PC-9 (cell line): ENCODE measurements at regions not wholly inside any gene's neighbourhood (a gene's known extent, or its start where the extent isn't known, plus 50 kb on each side); places are given as distances from the start of the nearest gene placed in this dataset.

Experiments
- BruUV-seq: library from RNA; stranded (reverse); fragments of 400-500 nt; replicated peaks from 2 replicates; lab custom pipeline; 2021; lab: Mats Ljungman, UMichigan
- CTCF ChIA-PET: fragments of 300-600 bp; sonication (Branson Sonifier 250); formaldehyde crosslinking; loops from one replicate; lab custom pipeline; 2022; ENCODE audit warnings: antibody characterized with exemption; lab: Charles Lee
- POLR2A ChIA-PET: fragments of 300-600 bp; sonication (Branson Sonifier 250); formaldehyde crosslinking; loops from one replicate; lab custom pipeline; 2022; ENCODE audit warnings: antibody characterized with exemption; ENCODE audit not compliant: unreplicated experiment; lab: Charles Lee
- DNase-seq, 2 experiments: peaks; one replicate each; pipeline versions ENCODE4 v3.0.0 to v3.0.0-alpha.2; 2015 to 2022; ENCODE audit warnings: mixed read lengths in 1 of 2
- H2AFZ ChIP-seq: fragments of 200-600 bp; sonication (generic); 2 replicates; pipeline ENCODE4 v1.8.1; 2017; ENCODE audit warnings: antibody characterized with exemption
- H3F3A ChIP-seq: fragments of 200-600 bp; sonication (generic); 2 replicates; pipeline ENCODE4 v1.8.1; 2017; ENCODE audit warnings: antibody characterized with exemption, mild to moderate bottlenecking, low read depth; ENCODE audit not compliant: insufficient read depth
- H3K27ac ChIP-seq: fragments of 200-600 bp; sonication (generic); 2 replicates; pipeline ENCODE4 v1.6.1; 2016; ENCODE audit warnings: mixed run types
- H3K27me3 ChIP-seq: fragments of 200-600 bp; sonication (generic); 2 replicates; pipeline ENCODE4 v1.6.1; 2016; ENCODE audit warnings: low read depth, mixed run types; ENCODE audit not compliant: insufficient read depth
- H3K36me3 ChIP-seq: fragments of 200-600 bp; sonication (generic); 2 replicates; pipeline ENCODE4 v1.6.1; 2016; ENCODE audit warnings: low read depth, mixed run types
- H3K4me1 ChIP-seq: fragments of 200-600 bp; sonication (generic); replicated peaks from 2 replicates; pipeline ENCODE4 v1.6.1; 2016; ENCODE audit warnings: mixed run types; ENCODE audit not compliant: insufficient read depth
- H3K4me2 ChIP-seq: fragments of 200-600 bp; sonication (generic); 2 replicates; pipeline ENCODE4 v1.6.1; 2017; ENCODE audit warnings: mixed run types
- H3K4me3 ChIP-seq: fragments of 200-600 bp; sonication (generic); 2 replicates; pipeline ENCODE4 v1.6.1; 2016; ENCODE audit warnings: mixed run types
- H3K79me2 ChIP-seq: fragments of 200-600 bp; sonication (generic); 2 replicates; pipeline ENCODE4 v1.6.1; 2017; ENCODE audit warnings: low read depth, mixed run types
- H3K9me2 ChIP-seq: fragments of 200-600 bp; sonication (generic); 2 replicates; pipeline ENCODE4 v1.8.1; 2017; ENCODE audit warnings: mild to moderate bottlenecking; ENCODE audit not compliant: insufficient read depth
- H3K9me3 ChIP-seq: fragments of 200-600 bp; sonication (generic); 2 replicates; pipeline ENCODE4 v1.8.1; 2016; ENCODE audit warnings: low read depth; ENCODE audit not compliant: insufficient read depth
- H4K20me1 ChIP-seq: fragments of 200-600 bp; sonication (generic); 2 replicates; pipeline ENCODE4 v1.8.1; 2017; ENCODE audit not compliant: insufficient read depth
- EZH2 ChIP-seq: fragments of 200-600 bp; sonication (generic); IDR thresholded peaks from 2 replicates; pipeline ENCODE4 v1.8.0; 2017; ENCODE audit warnings: antibody characterized with exemption, low read depth
- intact Hi-C: fragments of 100-400 bp; cut with micrococcal nuclease; formaldehyde crosslinking; loops from one replicate; pipeline ENCODE4 v1.10.0; 2022; ENCODE audit not compliant: unreplicated experiment
- TF ChIP-seq, protein P1 (sequence below): fragments of 200-600 bp; sonication (generic); conservative IDR thresholded peaks from 2 replicates; pipeline ENCODE4 v1.6.1; 2017; ENCODE audit warnings: mixed run types, antibody characterized with exemption, mild to moderate bottlenecking, moderate library complexity

DNA sequence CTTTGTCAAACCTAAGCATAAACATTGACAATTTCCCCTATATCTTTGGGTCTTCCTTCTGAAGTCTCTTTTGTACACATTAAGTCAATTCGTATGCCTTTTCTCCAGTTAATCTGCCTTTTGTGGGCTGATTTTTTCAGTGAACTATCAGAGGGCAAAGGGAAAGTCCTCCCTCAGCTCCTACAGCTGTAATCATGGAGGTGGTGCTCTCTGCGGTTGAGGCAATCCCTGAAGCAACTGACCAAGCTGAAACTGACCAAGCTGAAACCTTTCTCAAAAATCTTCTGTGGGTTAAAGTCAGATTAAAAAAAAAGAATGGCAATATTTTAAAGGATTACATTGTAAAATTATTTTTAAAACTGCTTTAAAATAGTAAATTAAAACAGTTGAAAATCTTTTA lies 105.8 kb upstream of the DNAJC10 start:
- no peak for DNase-seq
- no peaks in the 10 kb centered on the region for H3K9me2 ChIP-seq
- no peaks in the 10 kb centered on the region for H3F3A ChIP-seq
- no peak for TF ChIP-seq EZH2
- TF ChIP-seq, protein P1, sequence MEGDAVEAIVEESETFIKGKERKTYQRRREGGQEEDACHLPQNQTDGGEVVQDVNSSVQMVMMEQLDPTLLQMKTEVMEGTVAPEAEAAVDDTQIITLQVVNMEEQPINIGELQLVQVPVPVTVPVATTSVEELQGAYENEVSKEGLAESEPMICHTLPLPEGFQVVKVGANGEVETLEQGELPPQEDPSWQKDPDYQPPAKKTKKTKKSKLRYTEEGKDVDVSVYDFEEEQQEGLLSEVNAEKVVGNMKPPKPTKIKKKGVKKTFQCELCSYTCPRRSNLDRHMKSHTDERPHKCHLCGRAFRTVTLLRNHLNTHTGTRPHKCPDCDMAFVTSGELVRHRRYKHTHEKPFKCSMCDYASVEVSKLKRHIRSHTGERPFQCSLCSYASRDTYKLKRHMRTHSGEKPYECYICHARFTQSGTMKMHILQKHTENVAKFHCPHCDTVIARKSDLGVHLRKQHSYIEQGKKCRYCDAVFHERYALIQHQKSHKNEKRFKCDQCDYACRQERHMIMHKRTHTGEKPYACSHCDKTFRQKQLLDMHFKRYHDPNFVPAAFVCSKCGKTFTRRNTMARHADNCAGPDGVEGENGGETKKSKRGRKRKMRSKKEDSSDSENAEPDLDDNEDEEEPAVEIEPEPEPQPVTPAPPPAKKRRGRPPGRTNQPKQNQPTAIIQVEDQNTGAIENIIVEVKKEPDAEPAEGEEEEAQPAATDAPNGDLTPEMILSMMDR: no peak
- intact Hi-C loops: no loop called here
- no peak overlapping the region for H3K4me2 ChIP-seq
- BruUV-seq: no TSS peak
- no peak overlapping the region for H2AFZ ChIP-seq
- H4K20me1 ChIP-seq: no peaks in the 10 kb centered on the region
- H3K27ac ChIP-seq: no peak overlapping the region
- ChIA-PET POLR2A (no interaction called here), CTCF (no interaction called here)
- H3K79me2 ChIP-seq: no peaks in the 10 kb centered on the region
- no peaks in the 10 kb centered on the region for H3K27me3 ChIP-seq
- no peak overlapping the region for H3K4me3 ChIP-seq
- H3K4me1 ChIP-seq: no peaks in the 10 kb centered on the region
- H3K36me3 ChIP-seq: no peaks in the 10 kb centered on the region
- no peaks in the 10 kb centered on the region for H3K9me3 ChIP-seq

DNA sequence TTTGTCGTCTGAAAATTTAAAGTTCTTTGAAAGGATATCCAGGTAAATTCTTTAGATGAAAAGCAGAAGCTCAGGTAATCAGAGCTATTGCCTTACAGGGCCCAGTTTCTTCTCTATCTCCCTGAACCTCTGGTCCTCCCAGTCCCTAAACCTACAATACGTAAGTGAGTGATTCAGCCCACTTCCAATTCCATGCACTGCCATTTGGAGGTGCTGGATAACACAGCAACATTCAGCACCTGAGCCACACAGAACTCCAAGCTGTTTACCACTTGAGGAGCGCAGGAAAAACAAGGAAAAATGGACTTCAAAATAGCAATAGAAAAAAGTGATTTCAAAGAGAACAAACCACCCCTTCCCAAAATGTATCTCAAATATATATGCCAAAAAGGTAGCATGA lies 105.0 kb upstream of the DNAJC10 start:
- Histone ChIP-seq H3K27ac (no peak overlapping the region), H3K9me3 (no peaks in the 10 kb centered on the region), H3K36me3 (no peaks in the 10 kb centered on the region), H3K4me2 (no peak overlapping the region), H3K79me2 (no peaks in the 10 kb centered on the region), H3F3A (no peaks in the 10 kb centered on the region), H3K9me2 (no peaks in the 10 kb centered on the region), H3K4me3 (no peak overlapping the region), H4K20me1 (no peaks in the 10 kb centered on the region), H3K27me3 (no peaks in the 10 kb centered on the region), H2AFZ (no peak overlapping the region), H3K4me1 (no peaks in the 10 kb centered on the region)
- intact Hi-C loops: no loop called here
- ChIA-PET POLR2A (no interaction called here), CTCF (interaction anchor here (0.5 kb wide), 1 partner anchor 37 kb away, joined by 17 read pairs; no protein-coding TSS in a partner anchor)
- DNase-seq: no peak
- TF ChIP-seq, protein P1: no peak
- TF ChIP-seq EZH2: no peak
- BruUV-seq: no TSS peak

DNA sequence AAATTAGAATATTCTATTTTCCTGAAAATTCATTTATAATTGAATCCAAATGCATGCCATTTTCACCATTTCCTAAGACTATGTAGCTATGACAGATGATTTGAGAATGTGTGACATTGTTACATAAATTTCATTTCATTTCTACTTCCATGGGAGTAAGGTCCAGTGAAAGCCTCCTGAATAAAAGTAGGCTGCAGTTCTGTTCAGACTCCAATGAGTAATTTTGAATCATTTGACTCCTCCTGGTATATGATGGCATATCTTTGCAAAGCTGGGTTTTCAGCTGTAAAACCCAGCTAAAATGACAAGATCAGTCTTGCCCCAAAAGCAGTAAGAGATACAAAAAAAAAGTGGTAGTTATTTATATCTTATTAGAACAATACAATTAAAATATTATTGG lies 101.0 kb upstream of the DNAJC10 start:
- no peaks in the 10 kb centered on the region for H3K9me2 ChIP-seq
- TF ChIP-seq, protein P1: no peak
- TF ChIP-seq EZH2: no peak
- CTCF ChIA-PET: no interaction called here
- H3K27ac ChIP-seq: no peak overlapping the region
- no peaks in the 10 kb centered on the region for H3K36me3 ChIP-seq
- H3F3A ChIP-seq: no peaks in the 10 kb centered on the region
- no peak for DNase-seq
- H3K79me2 ChIP-seq: no peaks in the 10 kb centered on the region
- intact Hi-C loops: no loop called here
- H3K4me3 ChIP-seq: no peak overlapping the region
- H2AFZ ChIP-seq: no peak overlapping the region
- H4K20me1 ChIP-seq: no peaks in the 10 kb centered on the region
- no peak overlapping the region for H3K4me2 ChIP-seq
- H3K9me3 ChIP-seq: no peaks in the 10 kb centered on the region
- H3K4me1 ChIP-seq: no peaks in the 10 kb centered on the region
- POLR2A ChIA-PET: no interaction called here
- no peaks in the 10 kb centered on the region for H3K27me3 ChIP-seq
- no TSS peak for BruUV-seq
